GM12878 (cell line): ENCODE measurements at regions not wholly inside any gene's neighbourhood (a gene's known extent, or its start where the extent isn't known, plus 50 kb on each side); places are given as distances from the start of the nearest gene placed in this dataset.

Experiments used
- ATAC-seq: fragments of 200-7000 bp; cut with Tn5 transposase; 3 replicates; pipeline ENCODE4 v1.9.1; 2020; ENCODE audit warnings: mild to moderate bottlenecking, moderate library complexity
- BruUV-seq: library from RNA; stranded (reverse); fragments of 400-500 nt; replicated peaks from 2 replicates; lab custom pipeline; 2021; lab: Mats Ljungman, UMichigan
- CTCF ChIA-PET: fragments of 300-600 bp; sonication (Branson Sonifier 250); formaldehyde crosslinking; extraction: SDS; loops from one replicate; lab custom pipeline; 2021; ENCODE audit warnings: inconsistent platforms; lab: Yijun Ruan, JAX
- POLR2A ChIA-PET: fragments of 350-600 bp; formaldehyde crosslinking; extraction: SDS; loops from one replicate; lab custom pipeline; 2021; ENCODE audit warnings: inconsistent platforms; lab: Charles Lee
- RAD21 ChIA-PET: fragments of 300-600 bp; sonication (Branson Sonifier 250); formaldehyde crosslinking; loops from one replicate; lab custom pipeline; 2023; ENCODE audit warnings: antibody characterized with exemption; ENCODE audit not compliant: unreplicated experiment; lab: Charles Lee
- SMC1A ChIA-PET: fragments of 300-600 bp; sonication (Branson Sonifier 250); formaldehyde crosslinking; loops from one replicate; lab custom pipeline; 2023; ENCODE audit not compliant: unreplicated experiment, uncharacterized antibody; lab: Charles Lee
- DNase-seq: peaks from one replicate; pipeline ENCODE4 v3.0.0-alpha.2; 2011; ENCODE audit warnings: low read depth, low spot score
- FAIRE-seq: peaks from 3 replicates; lab custom pipeline; 2011; peaks lifted over from hg19 to GRCh38; lab: Jason Lieb, UNC
- H2AFZ ChIP-seq: 2 replicates; pipeline ENCODE4 v1.6.0; 2011; ENCODE audit warnings: low read depth, low read length, control low read depth; ENCODE audit not compliant: control insufficient read depth
- H3K27ac ChIP-seq: 2 replicates; pipeline ENCODE4 v1.5.1; 2011; ENCODE audit warnings: control low read depth; ENCODE audit not compliant: control insufficient read depth, insufficient read depth
- H3K27me3 ChIP-seq, 2 experiments: replicated peaks in 1 of 2; 2 replicates each; pipeline versions ENCODE4 v1.6.0 to v1.6.1; 2011; ENCODE audit warnings: low read length in 1 of 2; ENCODE audit not compliant: control insufficient read depth in 2 of 2, insufficient read depth in 2 of 2
- H3K36me3 ChIP-seq, 2 experiments: 2 replicates each; pipeline ENCODE4 v1.5.1; 2011; ENCODE audit warnings: low read length in 1 of 2; ENCODE audit not compliant: control insufficient read depth in 2 of 2, insufficient read depth in 2 of 2
- H3K4me1 ChIP-seq: 2 replicates; pipeline ENCODE4 v1.6.1; 2011; ENCODE audit warnings: mild to moderate bottlenecking, low read length, moderate library complexity, mixed read lengths; ENCODE audit not compliant: control insufficient read depth, insufficient read depth
- H3K4me2 ChIP-seq: 2 replicates; pipeline ENCODE4 v1.6.0; 2011; ENCODE audit warnings: control low read depth; ENCODE audit not compliant: control insufficient read depth, insufficient read depth
- H3K4me3 ChIP-seq: fragments of 200-600 bp; sonication (generic); 2 replicates; pipeline ENCODE4 v1.5.1; 2016
- H3K79me2 ChIP-seq: 2 replicates; pipeline ENCODE4 v1.6.0; 2011; ENCODE audit warnings: low read length; ENCODE audit not compliant: control insufficient read depth, insufficient read depth
- H3K9ac ChIP-seq: 2 replicates; pipeline ENCODE4 v1.8.0; 2011; ENCODE audit warnings: low read length, control low read depth, mixed read lengths; ENCODE audit not compliant: control insufficient read depth, insufficient read depth
- H3K9me3 ChIP-seq: replicated peaks from 3 replicates; pipeline ENCODE4 v1.5.1; 2011; ENCODE audit warnings: mild to moderate bottlenecking, low read length; ENCODE audit not compliant: control insufficient read depth, insufficient read depth
- H4K20me1 ChIP-seq: 2 replicates; pipeline ENCODE4 v1.6.0; 2011; ENCODE audit not compliant: control insufficient read depth, insufficient read depth
- ASH2L ChIP-seq: fragments of 300-600, 200-600 bp; sonication (generic); IDR thresholded peaks from 2 replicates; pipeline ENCODE4 v1.6.1; 2017; ENCODE audit warnings: low read depth, mild to moderate bottlenecking, borderline replicate concordance
- CBX3 ChIP-seq: fragments of 200-600 bp; sonication (generic); IDR thresholded peaks from 2 replicates; pipeline ENCODE4 v1.6.1; 2016; ENCODE audit warnings: low read depth, borderline replicate concordance
- ELK1 ChIP-seq: IDR thresholded peaks from 2 replicates; pipeline ENCODE4 v1.6.1; 2012; ENCODE audit warnings: low read depth, low read length, improper control_type of control experiment
- GATAD2B ChIP-seq: fragments of 450-650 bp; conservative IDR thresholded peaks from 2 replicates; pipeline ENCODE4 v1.6.1; 2017; ENCODE audit warnings: low read depth, mild to moderate bottlenecking, moderate library complexity
- HSF1 ChIP-seq: fragments of 150-350 bp; IDR thresholded peaks from 2 replicates; pipeline ENCODE4 v1.6.1; 2014; ENCODE audit warnings: mild to moderate bottlenecking, low read depth, low read length
- LARP7 ChIP-seq: fragments of 450-650 bp; IDR thresholded peaks from 2 replicates; pipeline ENCODE4 v1.6.1; 2017; ENCODE audit warnings: mild to moderate bottlenecking
- POU2F2 ChIP-seq: IDR thresholded peaks from 3 replicates; pipeline ENCODE4 v1.6.1; 2011; ENCODE audit warnings: low read depth, mild to moderate bottlenecking, low read length, borderline replicate concordance
- SMC3 ChIP-seq: IDR thresholded peaks from 2 replicates; pipeline ENCODE4 v1.6.1; 2011; ENCODE audit warnings: low read length, improper control_type of control experiment, borderline replicate concordance
- SPI1 ChIP-seq: IDR thresholded peaks from 2 replicates; pipeline ENCODE4 v1.6.1; 2011; ENCODE audit warnings: low read depth, mild to moderate bottlenecking, low read length, moderate library complexity, borderline replicate concordance; ENCODE audit not compliant: insufficient read depth
- USF2 ChIP-seq: IDR thresholded peaks from 2 replicates; pipeline ENCODE4 v1.6.1; 2011; ENCODE audit warnings: low read depth, low read length, improper control_type of control experiment, borderline replicate concordance
- ZBTB33 ChIP-seq: fragments of 450-650 bp; IDR thresholded peaks from 2 replicates; pipeline ENCODE4 v1.6.1; 2017; ENCODE audit warnings: mild to moderate bottlenecking
- ZBTB4 ChIP-seq: fragments of 450-650 bp; formaldehyde crosslinking; IDR thresholded peaks from 2 replicates; pipeline ENCODE4 v1.4.0; 2022; ENCODE audit warnings: mild to moderate bottlenecking, moderate library complexity
- ZNF207 ChIP-seq: fragments of 450-650 bp; IDR thresholded peaks from 2 replicates; pipeline ENCODE4 v1.6.1; 2014; ENCODE audit warnings: antibody characterized with exemption, mild to moderate bottlenecking, borderline replicate concordance
- ZZZ3 ChIP-seq: IDR thresholded peaks from 2 replicates; pipeline ENCODE4 v1.6.1; 2011; ENCODE audit warnings: low read depth; ENCODE audit not compliant: control insufficient read depth, insufficient read length
- WGBS: methylation state at CpG from one replicate; pipeline ENCODE4 v1.1.6; 2016; ENCODE audit warnings: low lambda C conversion rate; ENCODE audit not compliant: insufficient replicate concordance, insufficient coverage; ENCODE audit errors: missing lambda C conversion rate; 5-methylcytosine and 5-hydroxymethylcytosine counted together
- in situ Hi-C: fragments of 300-500 bp; cut with MboI; formaldehyde crosslinking; loops from 9 replicates; pipeline ENCODE4 v1.14.3; 2018; ENCODE audit warnings: mixed read lengths
- intact Hi-C: fragments of 100-400 bp; cut with micrococcal nuclease; formaldehyde crosslinking; loops from one replicate; pipeline ENCODE4 v1.14.2; 2022; ENCODE audit not compliant: unreplicated experiment

GRCh38 chrX:131874300-131874699, 148.8 kb upstream of the STK26 start:
- no peak overlapping the region for H3K4me2 ChIP-seq
- no peak overlapping the region for H2AFZ ChIP-seq
- POLR2A ChIA-PET: no interaction called here
- no peaks in the 10 kb centered on the region for H3K79me2 ChIP-seq
- FAIRE-seq (no peak), DNase-seq (no peak), ATAC-seq (no peak)
- in situ Hi-C loops (no loop called here), intact Hi-C loops (no loop called here)
- no peak overlapping the region for H3K4me3 ChIP-seq
- WGBS: 71% methylated on average over 3 of the region's 3 CpGs
- SMC1A ChIA-PET: no interaction called here
- no peak overlapping the region for H3K27ac ChIP-seq
- H3K9ac ChIP-seq: no peak overlapping the region
- CTCF ChIA-PET: no interaction called here
- RAD21 ChIA-PET: interaction anchor here (0.6 kb wide), 1 partner anchor 199 kb away, joined by 3 read pairs; no protein-coding TSS in a partner anchor
- H4K20me1 ChIP-seq: no peaks in the 10 kb centered on the region
- no peaks in the 10 kb centered on the region for H3K27me3 ChIP-seq
- no TSS peak for BruUV-seq
- H3K36me3 ChIP-seq: no peaks in the 10 kb centered on the region
- no peaks in the 10 kb centered on the region for H3K4me1 ChIP-seq
- H3K9me3 ChIP-seq: no peaks in the 10 kb centered on the region
- no peak for TF ChIP-seq HSF1
- no peak for TF ChIP-seq ASH2L
- TF ChIP-seq SMC3: no peak
- no peak for TF ChIP-seq ZNF207
- TF ChIP-seq POU2F2: no peak
- TF ChIP-seq GATAD2B: no peak
- no peak for TF ChIP-seq ELK1
- TF ChIP-seq USF2: no peak
- no peak for TF ChIP-seq CBX3
- TF ChIP-seq ZBTB4: no peak
- no peak for TF ChIP-seq LARP7
- no peak for TF ChIP-seq ZZZ3
- no peak for TF ChIP-seq ZBTB33
- TF ChIP-seq SPI1: no peak
